ENCODE measurements at regions not wholly inside any gene's neighbourhood (a gene's known extent, or its start where the extent isn't known, plus 50 kb on each side); places are given as distances from the start of the nearest gene placed in this dataset.
"Not testable (repeated sequence)": the region's sequence is repeated elsewhere in the genome, so short reads cannot be mapped to it uniquely, and the experiment has no call there.

GRCh38 chr5:1588071-1588694 is 64.4 kb upstream of the LPCAT1 start:
- DNase-seq: not testable (repeated sequence)

GRCh38 chr5:1583081-1583875 is 59.5 kb upstream of the LPCAT1 start:
- not testable (repeated sequence) for DNase-seq

- DNase-seq: not testable (repeated sequence)
Measured at GRCh38 chr5:1579389-1579788, 55.6 kb upstream of the LPCAT1 start.

GRCh38 chr5:1576851-1577250 is 53.1 kb upstream of the LPCAT1 start:
- DNase-seq: not testable (repeated sequence)

- not testable (repeated sequence) for DNase-seq
Measured at GRCh38 chr5:1575991-1576714, 52.4 kb upstream of the LPCAT1 start.

GRCh38 chr5:1575491-1575890 is 51.7 kb upstream of the LPCAT1 start:
- DNase-seq: not testable (repeated sequence)

GRCh38 chr5:1574023-1574318 is 50.2 kb upstream of the LPCAT1 start:
- not testable (repeated sequence) for DNase-seq

GRCh38 chr5:1573217-1574022 is 49.7 kb upstream of the LPCAT1 start:
- not testable (repeated sequence) for DNase-seq

Data from left kidney (tissue), 1 donor.